ENCODE measurements at regions not wholly inside any gene's neighbourhood (a gene's known extent, or its start where the extent isn't known, plus 50 kb on each side); places are given as distances from the start of the nearest gene placed in this dataset.

GRCh38 chr1:234987415-234988154, 141.1 kb downstream of the TOMM20 start (continued):
- TF ChIP-seq HINFP (CRISPR knock-in tag; IDR thresholded peaks at IDR 0.05; ENCODE audit: low read depth) (0 out of 2 replicates have a peak, but pooled peaks have one; percentile 33), RBFOX2 (IDR thresholded peaks at IDR 0.05; ENCODE audit: low read depth, low read length) (peak; percentile 55; the same call in 1 of the 2 replicates), ISL2 (CRISPR knock-in tag; IDR thresholded peaks at IDR 0.05) (peak; percentile 63; the same call in 1 of the 2 replicates), SOX13 (IDR thresholded peaks at IDR 0.05) (peak; percentile 39; the same call in 1 of the 2 replicates), SOX13 (CRISPR knock-in tag; conservative IDR thresholded peaks at IDR 0.05 in 1 of 2, IDR thresholded peaks at IDR 0.05 in 1 of 2) (peak in 1 of 2 experiments; percentile 69; a peak in 2 of 4 replicates), ZBTB14 (CRISPR knock-in tag; IDR thresholded peaks at IDR 0.05) (no peak), HOXA3 (CRISPR knock-in tag; IDR thresholded peaks at IDR 0.05) (peak; percentile 58; the same call in 1 of the 2 replicates), BCL6 (CRISPR knock-in tag; IDR thresholded peaks at IDR 0.05) (peak; percentile 56; the same call in 1 of the 2 replicates), HMGXB3 (CRISPR knock-in tag; IDR thresholded peaks at IDR 0.05; ENCODE audit: borderline replicate concordance) (0 out of 2 replicates have a peak, but pooled peaks have one; percentile 10), HDAC2 (CRISPR knock-in tag; IDR thresholded peaks at IDR 0.05) (peak; percentile 52), ZSCAN25 (CRISPR knock-in tag; IDR thresholded peaks at IDR 0.05) (peak; percentile 42; the same call in 1 of the 2 replicates), MEIS2 (CRISPR knock-in tag; IDR thresholded peaks at IDR 0.05) (peak; percentile 25; the same call in 1 of the 2 replicates), NR3C1 (CRISPR knock-in tag; IDR thresholded peaks at IDR 0.05) (no peak), ZNF652 (CRISPR knock-in tag; IDR thresholded peaks at IDR 0.05; ENCODE audit: borderline replicate concordance, low read depth) (peak; percentile 83), FOXA3 (CRISPR knock-in tag; IDR thresholded peaks at IDR 0.05) (peak; percentile 81), SAFB2 (CRISPR knock-in tag; IDR thresholded peaks at IDR 0.05; ENCODE audit: borderline replicate concordance, low read depth) (peak; percentile 59; the same call in 1 of the 2 replicates), ARID2 (CRISPR knock-in tag; IDR thresholded peaks at IDR 0.05; ENCODE audit: borderline replicate concordance) (no peak), ARNTL (CRISPR knock-in tag; IDR thresholded peaks at IDR 0.05) (peak; percentile 61)
- TF ChIP-seq, protein P1, sequence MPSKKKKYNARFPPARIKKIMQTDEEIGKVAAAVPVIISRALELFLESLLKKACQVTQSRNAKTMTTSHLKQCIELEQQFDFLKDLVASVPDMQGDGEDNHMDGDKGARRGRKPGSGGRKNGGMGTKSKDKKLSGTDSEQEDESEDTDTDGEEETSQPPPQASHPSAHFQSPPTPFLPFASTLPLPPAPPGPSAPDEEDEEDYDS (CRISPR knock-in tag; IDR thresholded peaks at IDR 0.05) = peak; percentile 42; the same call in 1 of the 2 replicates
- TF ChIP-seq, protein P2, sequence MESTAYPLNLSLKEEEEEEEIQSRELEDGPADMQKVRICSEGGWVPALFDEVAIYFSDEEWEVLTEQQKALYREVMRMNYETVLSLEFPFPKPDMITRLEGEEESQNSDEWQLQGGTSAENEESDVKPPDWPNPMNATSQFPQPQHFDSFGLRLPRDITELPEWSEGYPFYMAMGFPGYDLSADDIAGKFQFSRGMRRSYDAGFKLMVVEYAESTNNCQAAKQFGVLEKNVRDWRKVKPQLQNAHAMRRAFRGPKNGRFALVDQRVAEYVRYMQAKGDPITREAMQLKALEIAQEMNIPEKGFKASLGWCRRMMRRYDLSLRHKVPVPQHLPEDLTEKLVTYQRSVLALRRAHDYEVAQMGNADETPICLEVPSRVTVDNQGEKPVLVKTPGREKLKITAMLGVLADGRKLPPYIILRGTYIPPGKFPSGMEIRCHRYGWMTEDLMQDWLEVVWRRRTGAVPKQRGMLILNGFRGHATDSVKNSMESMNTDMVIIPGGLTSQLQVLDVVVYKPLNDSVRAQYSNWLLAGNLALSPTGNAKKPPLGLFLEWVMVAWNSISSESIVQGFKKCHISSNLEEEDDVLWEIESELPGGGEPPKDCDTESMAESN (CRISPR knock-in tag; conservative IDR thresholded peaks at IDR 0.05) = no peak
